Activated T-cell treated with anti-CD3 and anti-CD28 coated beads, Interleukin-2, amount 50 U/mL, for 1 hour (primary cell): ENCODE measurements at regions not wholly inside any gene's neighbourhood (a gene's known extent, or its start where the extent isn't known, plus 50 kb on each side); places are given as distances from the start of the nearest gene placed in this dataset.
"Not testable (repeated sequence)": the region's sequence is repeated elsewhere in the genome, so short reads cannot be mapped to it uniquely, and the experiment has no call there.

ENCODE experiments used
- DNase-seq: peaks from one replicate; pipeline ENCODE4 v3.0.0-alpha.2; 2020

GRCh38 chr4:53712408-53713020 lies 121.2 kb upstream of the LNX1 start:
- no peak for DNase-seq

DNA sequence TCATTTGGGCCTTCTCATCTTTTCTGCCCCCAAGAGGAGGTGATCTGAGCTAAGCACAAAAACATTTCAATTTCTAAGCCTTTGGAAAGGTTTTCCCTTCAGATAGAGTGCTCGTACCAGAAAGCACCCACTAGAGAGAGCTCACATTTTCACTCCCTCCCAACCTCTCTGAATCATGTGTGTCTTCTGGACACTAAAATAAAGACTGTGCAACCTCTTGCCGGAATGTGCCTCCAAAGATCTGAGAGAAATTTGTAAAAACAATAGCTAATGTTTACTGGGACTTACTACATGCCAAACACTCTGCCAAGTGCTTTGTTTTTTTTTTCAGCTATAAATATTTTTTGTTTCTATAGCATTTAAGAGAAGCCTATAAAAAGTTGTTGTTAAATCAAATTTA lies 120.6 kb upstream of the LNX1 start:
- DNase-seq, result no peak

GRCh38 chr4:53709693-53710092 lies 118.4 kb upstream of the LNX1 start:
- no peak for DNase-seq

DNA sequence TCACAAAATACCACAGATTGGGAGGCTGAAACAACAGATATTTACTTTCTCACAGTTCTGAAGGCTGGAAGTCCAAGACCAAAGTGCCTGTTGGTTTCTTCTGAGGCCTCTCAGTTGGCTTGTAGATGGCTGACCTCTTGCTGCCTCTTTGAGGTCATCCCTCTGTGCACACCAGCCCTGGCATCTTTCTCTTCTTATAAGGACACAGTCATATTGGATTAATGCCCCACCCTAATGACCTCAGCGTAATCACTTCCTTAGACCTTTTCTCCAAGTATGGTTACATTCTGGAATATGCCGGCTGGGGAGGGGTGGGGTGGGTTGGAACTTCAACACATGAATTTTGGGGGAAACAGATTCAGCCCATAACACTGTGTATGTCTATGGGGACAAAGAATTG lies 116.2 kb upstream of the LNX1 start:
- no peak for DNase-seq

- DNase-seq, result no peak
These were observed 115.2 kb upstream of the LNX1 start for GRCh38 chr4:53706422-53707032.

GRCh38 chr4:53705972-53706371 lies 114.7 kb upstream of the LNX1 start:
- no peak for DNase-seq

GRCh38 chr4:53705151-53705764 lies 114.0 kb upstream of the LNX1 start:
- DNase-seq, result no peak

- DNase-seq, result no peak
These were observed 113.0 kb upstream of the LNX1 start for GRCh38 chr4:53704329-53704728.

DNA sequence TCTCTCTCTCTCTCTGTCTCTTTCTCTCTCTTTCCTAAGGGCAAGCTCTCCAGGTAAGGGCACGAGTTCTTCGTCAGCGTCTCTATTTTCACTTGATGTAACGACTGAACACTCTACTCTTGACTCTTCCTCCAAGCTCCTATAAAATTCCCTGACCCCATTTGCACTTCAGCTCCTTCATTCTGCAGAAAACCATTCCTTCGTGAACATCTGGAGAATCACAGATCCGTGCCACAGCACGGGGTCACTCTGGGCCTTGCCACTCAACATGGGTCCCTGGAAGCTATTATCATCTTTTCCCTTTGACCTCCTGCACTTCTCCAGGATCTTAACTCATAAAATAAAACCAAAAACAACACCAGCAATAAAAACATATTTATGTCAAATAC lies 112.0 kb upstream of the LNX1 start:
- no peak for DNase-seq

GRCh38 chr4:53702334-53703266 lies 111.3 kb upstream of the LNX1 start:
- no peak for DNase-seq

DNA sequence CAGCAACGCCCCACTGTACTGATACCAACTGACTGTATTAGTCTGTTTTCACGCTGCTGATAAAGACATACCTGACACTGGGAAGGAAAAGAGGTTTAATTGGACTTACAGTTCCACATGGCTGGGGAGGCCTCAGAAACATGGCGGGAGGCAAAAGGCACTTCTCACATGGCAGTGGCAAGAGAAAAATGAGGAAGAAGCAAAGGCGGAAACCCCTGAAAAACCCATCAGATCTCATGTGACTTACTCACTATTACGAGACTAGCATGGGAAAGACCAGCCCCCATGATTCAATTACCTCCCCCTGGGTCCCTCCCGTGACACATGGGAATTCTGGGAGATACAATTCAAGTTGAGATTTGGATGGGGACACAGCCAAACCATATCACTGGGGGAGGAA lies 110.0 kb upstream of the LNX1 start:
- not testable (repeated sequence) for DNase-seq

- DNase-seq, result not testable (repeated sequence)
These were observed 108.0 kb upstream of the LNX1 start for GRCh38 chr4:53699310-53699709.

DNA sequence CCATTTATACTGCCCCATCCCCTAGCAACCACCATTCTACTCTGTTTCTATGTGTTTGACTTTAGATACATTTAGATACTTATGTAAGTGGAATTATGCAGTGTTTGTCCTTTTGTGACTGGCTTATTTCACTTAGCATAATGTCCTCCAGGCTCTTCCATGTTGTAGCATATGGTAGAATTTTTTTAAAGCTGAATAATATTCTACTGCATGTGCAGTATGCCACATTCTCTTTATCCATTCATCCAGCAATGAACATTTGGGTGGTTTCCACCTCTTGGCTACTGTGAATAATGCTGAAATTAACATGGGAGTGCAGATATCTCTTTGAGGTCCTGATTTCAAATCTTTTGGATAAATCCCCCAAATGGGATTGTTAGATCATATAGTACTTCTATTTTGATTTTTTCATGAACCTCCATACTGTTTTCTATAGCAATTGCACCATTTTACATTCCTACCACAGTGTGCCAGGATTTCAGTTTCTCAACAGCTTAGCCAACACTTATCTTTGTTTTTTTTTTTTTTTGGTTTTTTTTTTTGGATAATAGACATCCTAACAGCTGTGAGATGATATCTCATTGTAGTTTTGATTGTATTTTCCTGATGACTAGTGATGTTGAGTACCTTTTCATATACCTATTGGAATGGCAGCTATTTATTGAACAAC lies 105.9 kb upstream of the LNX1 start:
- DNase-seq, result no peak

- no peak for DNase-seq
These were observed 104.5 kb upstream of the LNX1 start for GRCh38 chr4:53695540-53696463.

GRCh38 chr4:53694666-53695065 lies 103.4 kb upstream of the LNX1 start:
- DNase-seq, result no peak

- no peak for DNase-seq
These were observed 102.6 kb upstream of the LNX1 start for GRCh38 chr4:53693909-53694308.

DNA sequence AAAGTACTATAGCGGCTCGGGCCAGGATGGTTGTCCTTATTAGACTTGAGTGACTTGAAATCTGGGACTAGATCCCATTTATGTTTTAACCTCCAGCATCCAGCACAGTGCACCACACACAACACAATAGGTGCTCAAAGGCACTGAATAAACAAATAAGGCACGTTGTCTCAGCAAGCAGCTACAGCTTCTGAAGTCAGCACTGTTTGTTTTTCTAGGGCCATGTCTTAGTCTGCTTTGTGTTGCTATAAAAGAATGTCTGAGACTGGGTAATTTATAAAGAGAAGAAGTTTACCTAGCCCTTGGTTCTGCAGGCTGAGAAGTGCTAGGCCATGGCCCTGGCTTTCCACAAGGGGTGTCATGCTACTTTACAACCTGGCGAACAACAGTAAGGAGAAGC lies 102.1 kb upstream of the LNX1 start:
- DNase-seq, result no peak

DNA sequence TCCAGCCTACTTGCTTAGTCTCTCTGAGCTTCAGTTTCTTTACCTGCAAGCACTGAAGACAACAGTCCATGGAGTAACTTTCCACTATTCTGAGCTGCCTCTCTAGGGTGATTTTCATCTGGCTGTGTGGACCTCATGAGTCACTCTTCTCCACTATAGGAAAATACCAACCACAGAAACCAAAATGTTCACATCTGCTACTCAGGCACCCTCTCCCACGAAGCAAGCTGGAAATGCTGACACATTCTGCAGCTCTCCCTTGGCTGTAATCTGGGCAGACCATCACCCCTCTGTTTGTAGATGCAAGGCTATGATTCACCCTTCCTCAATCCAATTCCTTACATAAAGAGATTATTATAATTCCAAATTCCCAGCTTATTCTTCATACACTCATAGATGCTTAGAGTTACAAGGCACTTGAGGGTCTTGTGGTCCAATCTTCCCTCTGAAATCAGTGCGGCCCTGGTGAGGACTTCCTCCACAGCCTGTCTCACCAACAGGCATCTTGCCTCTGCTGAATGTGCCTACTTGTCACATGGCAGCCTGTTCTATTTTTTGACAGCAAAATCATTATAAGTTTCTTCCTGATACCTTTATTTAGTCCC lies 97.0 kb upstream of the LNX1 start:
- no peak for DNase-seq

DNA sequence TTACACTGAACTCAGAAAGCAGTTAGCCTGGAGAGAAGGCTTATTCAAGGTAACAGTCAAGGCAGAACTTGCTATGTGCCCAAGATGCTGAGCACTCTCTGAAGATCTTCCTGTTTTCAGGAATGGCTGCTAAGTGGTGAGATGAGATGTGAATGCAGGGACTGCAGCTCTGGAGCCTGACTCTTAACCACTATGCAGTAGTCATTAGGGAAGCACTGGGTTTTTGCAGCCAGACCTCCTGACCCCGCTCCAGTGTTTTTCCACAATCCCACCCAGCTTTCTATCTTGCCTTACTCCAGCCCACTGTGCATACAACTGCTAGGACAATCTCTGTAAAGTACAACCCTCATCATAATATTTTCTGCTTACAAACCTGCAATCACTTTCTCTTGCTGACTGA lies 95.2 kb upstream of the LNX1 start:
- no peak for DNase-seq

DNA sequence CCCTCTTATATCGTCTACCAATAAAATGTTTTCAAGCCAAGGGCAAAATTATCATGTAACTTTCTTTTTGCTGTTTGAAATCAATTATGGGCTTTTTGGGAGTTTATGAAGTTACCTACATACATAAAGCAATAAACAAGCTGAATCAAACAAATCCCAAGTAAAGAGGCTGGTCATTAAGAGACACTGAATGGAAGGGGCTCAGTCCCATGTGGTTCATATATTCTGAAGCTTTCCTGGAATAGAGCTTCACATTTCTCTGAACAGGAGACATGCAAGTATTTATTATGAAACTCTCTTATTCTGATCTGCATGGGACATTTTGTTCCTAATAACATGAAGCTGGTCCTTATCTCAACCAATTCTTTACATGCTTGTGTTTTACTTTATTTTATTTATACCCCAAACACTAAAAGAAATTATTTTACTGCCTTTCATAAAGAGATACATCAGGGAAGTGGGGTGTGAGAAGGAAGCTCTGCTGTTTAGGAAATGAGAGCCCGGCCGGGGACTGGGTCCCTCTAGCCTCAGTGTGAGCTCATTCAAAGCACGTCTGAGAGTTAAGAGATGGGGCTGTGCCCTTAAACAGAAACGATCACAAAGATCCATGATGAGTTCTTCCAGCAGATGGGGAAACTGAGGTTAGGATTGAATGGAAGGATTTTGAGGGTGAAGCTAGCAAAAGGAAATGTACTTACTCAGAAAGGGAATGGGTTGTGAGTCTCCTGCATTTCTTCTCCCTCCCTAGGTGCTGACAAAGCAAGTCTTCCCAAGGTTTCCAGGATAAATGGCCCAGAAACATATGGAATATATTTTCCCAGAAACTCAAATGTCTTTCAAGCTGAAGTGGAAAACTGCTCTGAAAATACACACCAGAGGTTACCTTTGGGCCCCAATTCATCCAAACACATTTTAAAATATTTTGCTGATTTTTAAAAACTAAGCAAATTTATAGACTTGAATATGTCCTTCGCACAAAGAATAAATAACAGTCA lies 93.1 kb upstream of the LNX1 start:
- DNase-seq, result no peak
